HepG2 (cell line): ENCODE measurements at regions not wholly inside any gene's neighbourhood (a gene's known extent, or its start where the extent isn't known, plus 50 kb on each side); places are given as distances from the start of the nearest gene placed in this dataset.

Experiments used
- ARNTL ChIP-seq: sonication (generic); formaldehyde crosslinking; IDR thresholded peaks from 2 replicates; pipeline ENCODE4 v1.4.0; 2020; ENCODE audit warnings: mild to moderate bottlenecking, missing genetic modification reagents
- EZH2 ChIP-seq: conservative IDR thresholded peaks from 2 replicates; pipeline ENCODE4 v1.6.1; 2012; ENCODE audit warnings: mild to moderate bottlenecking, low read depth, low read length, moderate library complexity
- FOXJ3 ChIP-seq: sonication (generic); formaldehyde crosslinking; IDR thresholded peaks from 2 replicates; pipeline ENCODE4 v1.4.0; 2020; ENCODE audit warnings: missing genetic modification reagents, mild to moderate bottlenecking, borderline replicate concordance
- GMEB1 ChIP-seq: sonication (generic); formaldehyde crosslinking; IDR thresholded peaks from 2 replicates; pipeline ENCODE4 v1.5.1; 2020; ENCODE audit warnings: missing genetic modification reagents, mild to moderate bottlenecking, borderline replicate concordance
- HINFP ChIP-seq: sonication (generic); formaldehyde crosslinking; IDR thresholded peaks from 2 replicates; pipeline ENCODE4 v1.4.0; 2020; ENCODE audit warnings: low read depth, mild to moderate bottlenecking, missing genetic modification reagents
- TBX2 ChIP-seq: sonication (generic); formaldehyde crosslinking; IDR thresholded peaks from 2 replicates; pipeline ENCODE4 v1.5.0; 2020; ENCODE audit warnings: missing genetic modification reagents, mild to moderate bottlenecking, borderline replicate concordance
- ZNF24 ChIP-seq: fragments of 450-650 bp; IDR thresholded peaks from 2 replicates; pipeline ENCODE4 v1.6.1; 2017; ENCODE audit warnings: antibody characterized with exemption, mild to moderate bottlenecking
- ZNF44 ChIP-seq: sonication (generic); formaldehyde crosslinking; IDR thresholded peaks from 2 replicates; pipeline ENCODE4 v1.5.1; 2020; ENCODE audit warnings: mild to moderate bottlenecking, missing genetic modification reagents

DNA sequence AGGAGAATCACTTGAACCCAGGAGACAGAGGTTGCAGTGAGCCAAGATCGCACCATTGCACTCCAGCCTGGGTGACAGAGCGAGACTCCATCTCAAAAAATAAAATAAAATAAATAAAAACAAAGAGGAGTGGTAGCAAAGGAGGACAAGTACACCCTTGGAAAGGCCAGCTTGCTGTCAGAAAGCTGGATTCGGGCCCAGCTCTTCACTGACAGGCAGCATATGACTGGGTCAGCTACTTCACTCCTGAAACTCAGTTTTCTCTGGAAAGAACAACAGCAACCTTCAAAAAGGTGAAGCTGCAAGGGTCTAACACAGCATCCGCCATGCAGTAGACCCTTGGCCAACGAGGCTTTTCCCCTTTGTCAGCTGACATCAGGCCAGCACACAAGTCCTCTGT lies 156.0 kb upstream of the TIAM1 start:
- TF ChIP-seq ZNF44 (CRISPR knock-in tag), result no peak
- no peak for TF ChIP-seq GMEB1 (CRISPR knock-in tag)
- no peak for TF ChIP-seq ARNTL (CRISPR knock-in tag)
- no peak for TF ChIP-seq FOXJ3 (CRISPR knock-in tag)
- TF ChIP-seq ZNF24, result no peak
- TF ChIP-seq EZH2, result no peak
- no peak for TF ChIP-seq HINFP (CRISPR knock-in tag)
- TF ChIP-seq TBX2 (CRISPR knock-in tag), result no peak
